Stomach (tissue), 4 donors: ENCODE measurements at regions not wholly inside any gene's neighbourhood (a gene's known extent, or its start where the extent isn't known, plus 50 kb on each side); places are given as distances from the start of the nearest gene placed in this dataset.

Experiments used
- CTCF ChIP-seq, 7 experiments: fragments of 450-650 bp in 4 of 7; fragments of 200-600 bp in 3 of 7; sonication (generic) in 3 of 7; IDR thresholded peaks; one replicate each; pipeline ENCODE4 v1.5.1; 2016 to 2019; ENCODE audit warnings: antibody characterized with exemption in 7 of 7, control low read depth in 2 of 7, mild to moderate bottlenecking in 1 of 7
- POLR2AphosphoS5 ChIP-seq, 3 donors: sonication (generic); formaldehyde crosslinking; IDR thresholded peaks; one replicate each; pipeline ENCODE4 v1.6.1; 2016; ENCODE audit warnings: antibody characterized with exemption in 3 of 3

GRCh38 chr4:86496094-86497080, 97.7 kb upstream of the PTPN13 start:
- TF ChIP-seq CTCF (IDR thresholded peaks at IDR 0.05) (peak in 5 of 7 experiments; percentile 59 to 85 (median 69)), POLR2AphosphoS5 (IDR thresholded peaks at IDR 0.05) (no peak)
